Stomach (tissue), 8 donors: ENCODE measurements at regions not wholly inside any gene's neighbourhood (a gene's known extent, or its start where the extent isn't known, plus 50 kb on each side); places are given as distances from the start of the nearest gene placed in this dataset.
A peak's percentile ranks its signal among the peaks of the same experiment; 100 is the strongest.

ENCODE experiments used
- DNase-seq, 2 donors: peaks; one replicate each; pipeline versions ENCODE4 v3.0.0 to v3.0.0-alpha.2; 2013 to 2019
- H3K27ac ChIP-seq, 5 donors: fragments of 200-600 bp in 4 of 5; sonication (generic) in 4 of 5; one replicate each; pipeline ENCODE4 v1.5.1; 2013 to 2019; ENCODE audit warnings: mild to moderate bottlenecking in 1 of 5, moderate library complexity in 1 of 5
- H3K27me3 ChIP-seq, 3 donors: fragments of 200-600 bp; sonication (generic); one replicate each; pipeline ENCODE4 v1.5.1; 2017 to 2019; ENCODE audit warnings: mixed run types in 1 of 3
- H3K36me3 ChIP-seq, 4 donors: fragments of 200-600 bp; sonication (generic); 1 replicate in 3 of 4; 2 replicates in 1 of 4; pipeline ENCODE4 v1.5.1; 2016 to 2019
- H3K4me1 ChIP-seq, 4 donors: fragments of 200-600 bp; sonication (generic); one replicate each; pipeline ENCODE4 v1.5.1; 2016 to 2019
- H3K4me3 ChIP-seq, 4 donors: fragments of 200-600 bp; sonication (generic) in 3 of 4; one replicate each; pipeline ENCODE4 v1.5.1; 2016 to 2019; ENCODE audit warnings: mild to moderate bottlenecking in 1 of 4
- H3K9me3 ChIP-seq, 4 donors: fragments of 200-600 bp; sonication (generic); one replicate each; pipeline ENCODE4 v1.5.1; 2016 to 2019
- CTCF ChIP-seq, 7 experiments: fragments of 450-650 bp in 4 of 7; fragments of 200-600 bp in 3 of 7; sonication (generic) in 3 of 7; IDR thresholded peaks; one replicate each; pipeline ENCODE4 v1.5.1; 2016 to 2019; ENCODE audit warnings: antibody characterized with exemption in 7 of 7, control low read depth in 2 of 7, mild to moderate bottlenecking in 1 of 7
- EP300 ChIP-seq: sonication (generic); formaldehyde crosslinking; IDR thresholded peaks from one replicate; pipeline ENCODE4 v1.6.1; 2017; ENCODE audit warnings: antibody characterized with exemption
- POLR2A ChIP-seq, 4 donors: fragments of 450-650 bp; IDR thresholded peaks; one replicate each; pipeline ENCODE4 v1.6.1; 2016; ENCODE audit warnings: antibody characterized with exemption in 4 of 4, control low read depth in 2 of 4, mild to moderate bottlenecking in 1 of 4, moderate library complexity in 1 of 4
- POLR2AphosphoS5 ChIP-seq, 3 donors: sonication (generic); formaldehyde crosslinking; IDR thresholded peaks; one replicate each; pipeline ENCODE4 v1.6.1; 2016; ENCODE audit warnings: antibody characterized with exemption in 3 of 3
- WGBS, 5 donors: extraction: QIAGEN DNeasy Blood & Tissue Kit in 3 of 5; methylation state at CpG; one replicate each; pipeline versions ENCODE4 v1.1.5 to v1.1.7; 2013 to 2018; 5-methylcytosine and 5-hydroxymethylcytosine counted together
- intact Hi-C: fragments of 100-400 bp; cut with DNase I; formaldehyde crosslinking; loops from one replicate; pipeline ENCODE4 v1.15.1; 2023; ENCODE audit warnings: low total_unique reads
- donor health status: healthy with polysubstance abuse.
- donor health status: Bipolar disorder and iron deficiency.
- donor health status: healthy.

GRCh38 chr4:11739992-11740391 is 311.3 kb upstream of the HS3ST1 start:
- Histone ChIP-seq H3K9me3 (no peaks in the 10 kb centered on the region), H3K27ac (no peak overlapping the region), H3K27me3 (no peaks in the 10 kb centered on the region), H3K4me3 (no peak overlapping the region), H3K4me1 (peaks cover 0 to 6% (median 0%) of the 10 kb centered on the region in 4 donors), H3K36me3 (no peaks in the 10 kb centered on the region)
- 12 to 29% (median 21%) methylated on average over 1 of the region's 1 CpG for WGBS, 5 donors
- no peak for DNase-seq
- TF ChIP-seq POLR2AphosphoS5 (IDR thresholded peaks at IDR 0.05) = no peak
- no peak for TF ChIP-seq POLR2A (IDR thresholded peaks at IDR 0.05)
- intact Hi-C loops = no loop called here

GRCh38 chr4:11736978-11737377 is 308.3 kb upstream of the HS3ST1 start:
- Histone ChIP-seq H3K27ac (no peak overlapping the region), H3K36me3 (no peaks in the 10 kb centered on the region), H3K9me3 (no peaks in the 10 kb centered on the region), H3K27me3 (no peaks in the 10 kb centered on the region), H3K4me1 (peaks cover 0 to 6% (median 0%) of the 10 kb centered on the region in 4 donors), H3K4me3 (no peak overlapping the region)
- TF ChIP-seq POLR2A (IDR thresholded peaks at IDR 0.05) (no peak), EP300 (no peak), CTCF (IDR thresholded peaks at IDR 0.05) (no peak), POLR2AphosphoS5 (IDR thresholded peaks at IDR 0.05) (no peak)
- intact Hi-C loops = no loop called here
- DNase-seq = no peak
- 88 to 98% (median 91%) methylated on average over 2 of the region's 2 CpGs for WGBS, 5 donors

GRCh38 chr4:11735651-11736050 is 307.0 kb upstream of the HS3ST1 start:
- Histone ChIP-seq H3K4me3 (no peak overlapping the region), H3K9me3 (no peaks in the 10 kb centered on the region), H3K27me3 (no peaks in the 10 kb centered on the region), H3K4me1 (peaks cover 0 to 6% (median 0%) of the 10 kb centered on the region in 4 donors), H3K27ac (no peak overlapping the region), H3K36me3 (no peaks in the 10 kb centered on the region)
- intact Hi-C loops = no loop called here
- no peak for DNase-seq
- TF ChIP-seq EP300 (no peak), CTCF (IDR thresholded peaks at IDR 0.05) (no peak), POLR2AphosphoS5 (IDR thresholded peaks at IDR 0.05) (no peak), POLR2A (IDR thresholded peaks at IDR 0.05) (no peak)

GRCh38 chr4:11732155-11732554 is 303.5 kb upstream of the HS3ST1 start:
- Histone ChIP-seq H3K4me3 (no peak overlapping the region), H3K27me3 (no peaks in the 10 kb centered on the region), H3K9me3 (no peaks in the 10 kb centered on the region), H3K4me1 (no peaks in the 10 kb centered on the region), H3K27ac (peak overlapping the region in 2 of 5 donors; percentile 28 to 43), H3K36me3 (no peaks in the 10 kb centered on the region)
- DNase-seq = peak; percentile 71 to 89
- intact Hi-C loops = no loop called here
- WGBS, 5 donors = 30 to 53% (median 40%) methylated on average over 4 of the region's 4 CpGs
- TF ChIP-seq EP300 (no peak), POLR2AphosphoS5 (IDR thresholded peaks at IDR 0.05) (peak in 2 of 3 donors; percentile 21 to 81), POLR2A (IDR thresholded peaks at IDR 0.05) (no peak), CTCF (IDR thresholded peaks at IDR 0.05) (no peak)

- intact Hi-C loops = no loop called here
- no peak overlapping the region for H3K27ac ChIP-seq
- H3K4me3 ChIP-seq = no peak overlapping the region
These were observed 301.9 kb upstream of the HS3ST1 start for GRCh38 chr4:11730545-11730944.

More at GRCh38 chr4:11730545-11730944, 301.9 kb upstream of the HS3ST1 start:
- Histone ChIP-seq H3K4me1 (no peaks in the 10 kb centered on the region), H3K9me3 (no peaks in the 10 kb centered on the region), H3K36me3 (no peaks in the 10 kb centered on the region), H3K27me3 (no peaks in the 10 kb centered on the region)
- no peak for TF ChIP-seq EP300
- TF ChIP-seq POLR2A (IDR thresholded peaks at IDR 0.05) = no peak
- TF ChIP-seq POLR2AphosphoS5 (IDR thresholded peaks at IDR 0.05) = no peak
- no peak for TF ChIP-seq CTCF (IDR thresholded peaks at IDR 0.05)
- 86 to 100% (median 92%) methylated on average over 1 of the region's 1 CpG for WGBS, 5 donors
- DNase-seq = no peak
